GM10248 (cell line): ENCODE measurements at regions not wholly inside any gene's neighbourhood (a gene's known extent, or its start where the extent isn't known, plus 50 kb on each side); places are given as distances from the start of the nearest gene placed in this dataset.

Source experiments
- CTCF ChIA-PET: fragments of 300-600 bp; sonication (Branson Sonifier 250); formaldehyde crosslinking; extraction: SDS; loops from one replicate; lab custom pipeline; 2021; ENCODE audit warnings: antibody characterized with exemption; lab: Yijun Ruan, JAX
- POLR2A ChIA-PET: fragments of 350-650 bp; sonication (Branson Sonifier 250); formaldehyde crosslinking; extraction: SDS; loops from one replicate; lab custom pipeline; 2020; ENCODE audit warnings: antibody characterized with exemption; lab: Yijun Ruan, JAX
- DNase-seq: peaks from one replicate; pipeline ENCODE4 v3.0.0; 2012; ENCODE audit errors: extremely low spot score
- CTCF ChIP-seq: IDR thresholded peaks from 2 replicates; pipeline ENCODE4 v1.5.1; 2012; ENCODE audit warnings: mild to moderate bottlenecking, low read depth; ENCODE audit errors: extremely low read depth, missing control alignments, control extremely low read depth

- DNase-seq, result no peak
- ChIA-PET POLR2A (no interaction called here), CTCF (interaction anchor here (0.6 kb wide), 1 partner anchor 21 kb away, joined by 3 read pairs; no protein-coding TSS in a partner anchor)
- no peak for TF ChIP-seq CTCF
Measured at GRCh38 chr3:66761093-66761780, 236.9 kb upstream of the KBTBD8 start.

DNA sequence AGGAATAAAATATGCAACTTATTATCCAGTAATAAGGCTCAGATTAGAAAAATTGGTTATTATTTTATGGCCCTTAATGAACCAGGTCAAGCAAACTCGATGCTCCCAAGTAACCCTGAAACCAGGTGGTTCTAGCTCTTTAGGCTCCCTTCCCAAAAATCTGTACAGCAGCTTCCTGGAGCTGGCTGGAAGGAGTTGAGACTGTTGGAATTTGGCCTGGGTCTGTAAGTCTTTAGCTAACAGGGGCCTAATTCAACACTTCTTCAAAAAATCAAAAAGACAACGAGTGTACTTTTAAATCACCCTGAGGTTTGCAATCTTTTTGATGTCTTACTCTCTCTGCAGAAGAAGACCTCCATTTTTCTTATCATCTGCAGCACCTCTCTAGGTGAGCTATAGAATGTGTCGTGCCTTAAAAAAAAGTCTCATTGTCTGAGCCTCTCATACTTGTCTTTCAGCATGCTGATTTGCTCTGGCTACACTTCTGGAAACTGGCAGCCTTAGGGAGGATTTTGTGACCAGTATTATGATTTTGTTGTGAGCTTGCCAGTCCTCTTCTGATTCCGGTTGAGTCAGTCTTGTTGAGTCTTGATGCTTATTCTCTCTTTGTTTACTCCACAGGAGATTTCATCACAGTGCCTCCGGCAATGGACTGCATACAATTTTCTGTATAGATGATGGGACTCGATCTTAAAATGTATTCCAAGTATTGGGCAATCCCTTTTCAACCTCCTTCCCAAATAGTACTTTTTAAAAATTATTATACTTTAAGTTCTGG lies 235.0 kb upstream of the KBTBD8 start:
- no peak for TF ChIP-seq CTCF
- ChIA-PET CTCF (interaction anchor here (1.2 kb wide), 1 partner anchor 10 kb away, joined by 3 read pairs; no protein-coding TSS in a partner anchor), POLR2A (no interaction called here)
- no peak for DNase-seq

DNA sequence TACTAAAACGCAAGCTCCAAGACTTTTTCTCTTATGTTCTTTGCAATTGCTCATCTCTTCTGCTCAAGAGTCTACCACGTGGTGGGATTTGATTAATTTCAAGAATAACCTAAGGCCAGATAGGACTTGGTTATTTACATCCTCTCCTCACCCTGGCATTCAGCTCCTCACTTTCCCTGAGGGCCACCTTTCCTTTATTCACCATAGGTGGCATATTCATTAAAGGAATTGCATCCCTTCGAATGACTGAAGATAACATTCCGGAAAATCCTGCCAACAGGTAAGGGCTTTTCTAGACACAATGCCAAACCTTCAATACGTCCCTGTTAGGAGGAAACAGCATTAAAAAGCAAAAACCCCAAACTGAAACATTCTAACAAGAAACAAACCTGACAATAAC lies 220.0 kb upstream of the KBTBD8 start:
- TF ChIP-seq CTCF, result no peak
- CTCF ChIA-PET, result interaction anchor here (1.6 kb wide), 1 partner anchor 15 kb away, joined by 4 read pairs; no protein-coding TSS in a partner anchor
- no peak for DNase-seq
- POLR2A ChIA-PET, result no interaction called here

DNA sequence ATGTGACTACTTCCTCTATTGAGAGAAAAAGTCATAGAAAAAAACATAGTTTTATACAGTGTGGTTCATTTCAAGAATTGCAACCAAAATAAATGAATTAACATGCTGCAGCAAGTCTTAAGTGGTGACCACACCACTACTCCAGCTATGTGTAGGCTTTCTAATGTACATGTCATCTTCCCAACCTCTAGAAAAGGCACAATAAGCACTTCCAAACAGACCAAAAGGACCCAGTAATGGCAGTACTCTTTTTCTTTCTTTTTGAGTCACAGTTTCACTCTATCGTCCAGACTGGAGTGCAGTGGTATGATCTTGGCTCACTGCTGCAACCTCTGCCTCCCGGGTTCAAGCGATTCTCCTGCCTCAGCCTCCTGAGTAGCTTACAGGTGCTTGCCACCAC lies 219.3 kb upstream of the KBTBD8 start:
- POLR2A ChIA-PET, result no interaction called here
- CTCF ChIA-PET, result interaction anchor here (1.6 kb wide), 1 partner anchor 14 kb away, joined by 4 read pairs; no protein-coding TSS in a partner anchor
- no peak for TF ChIP-seq CTCF
- no peak for DNase-seq

GRCh38 chr3:66785191-66785909 lies 212.8 kb upstream of the KBTBD8 start:
- no peak for TF ChIP-seq CTCF
- POLR2A ChIA-PET, result no interaction called here
- CTCF ChIA-PET, result no interaction called here
- no peak for DNase-seq

DNA sequence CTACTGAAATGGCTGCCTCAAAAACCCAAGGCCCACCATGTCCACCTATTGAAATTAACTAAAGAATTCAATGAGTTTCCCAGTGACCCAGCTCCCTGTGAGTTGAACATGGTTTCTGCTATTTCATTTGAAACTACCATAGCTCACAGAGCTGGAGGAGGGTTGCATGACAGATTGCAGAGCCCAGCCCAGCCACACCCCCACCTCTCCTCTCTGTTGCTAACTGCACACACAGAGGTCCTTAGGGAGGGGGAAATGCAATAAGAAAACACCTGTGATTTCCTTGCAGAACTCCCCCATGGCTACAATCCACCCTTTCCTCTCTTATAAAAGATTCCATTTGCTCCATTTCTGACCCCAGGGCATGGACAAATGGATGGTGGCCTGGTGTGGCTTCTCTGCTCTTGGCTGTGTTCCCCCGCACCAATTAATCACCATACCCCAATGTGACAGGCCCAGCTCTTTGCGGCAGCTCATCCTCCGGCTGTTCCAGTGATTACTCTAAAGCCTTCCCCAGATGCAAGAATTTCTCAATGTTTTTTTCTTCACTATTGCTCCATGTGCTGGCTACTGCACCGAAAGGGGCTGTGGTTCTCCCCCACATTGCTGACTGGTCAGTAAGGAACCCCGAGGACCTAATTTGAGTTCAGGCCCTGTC lies 208.4 kb upstream of the KBTBD8 start:
- no peak for TF ChIP-seq CTCF
- CTCF ChIA-PET, result interaction anchor here (1.6 to 1.9 kb wide), 2 partner anchors 13 to 15 kb away, joined by 3 to 4 read pairs; no protein-coding TSS in a partner anchor
- no peak for DNase-seq

More for the DNA sequence above, 208.4 kb upstream of the KBTBD8 start:
- POLR2A ChIA-PET, result no interaction called here
